H9 (cell line): ENCODE measurements at regions not wholly inside any gene's neighbourhood (a gene's known extent, or its start where the extent isn't known, plus 50 kb on each side); places are given as distances from the start of the nearest gene placed in this dataset.

ENCODE experiments used
- DNase-seq: peaks from one replicate; pipeline ENCODE4 v3.0.0-alpha.2; 2017
- H2AFZ ChIP-seq: one replicate; pipeline ENCODE4 v1.6.1; 2013; ENCODE audit warnings: mild to moderate bottlenecking, low read length, control low read depth, moderate library complexity
- H2AK5ac ChIP-seq: 2 replicates; pipeline ENCODE4 v1.6.1; 2013; ENCODE audit warnings: low read length, control low read depth, mixed read lengths; ENCODE audit not compliant: insufficient read length
- H2BK120ac ChIP-seq: one replicate; pipeline ENCODE4 v1.6.1; 2013; ENCODE audit warnings: low read depth, mild to moderate bottlenecking, low read length, control low read depth, inconsistent platforms; ENCODE audit not compliant: poor library complexity, severe bottlenecking
- H2BK12ac ChIP-seq: 2 replicates; pipeline ENCODE4 v1.6.1; 2013; ENCODE audit warnings: low read length, control low read depth, mixed read lengths, low read depth; ENCODE audit not compliant: insufficient read length
- H2BK15ac ChIP-seq: 2 replicates; pipeline ENCODE4 v1.6.1; 2013; ENCODE audit warnings: low read depth, low read length, control low read depth
- H2BK20ac ChIP-seq: one replicate; pipeline ENCODE4 v1.6.1; 2013; ENCODE audit warnings: low read depth, mild to moderate bottlenecking, low read length, control low read depth, inconsistent platforms; ENCODE audit not compliant: poor library complexity, severe bottlenecking
- H2BK5ac ChIP-seq: 2 replicates; pipeline ENCODE4 v1.6.1; 2013; ENCODE audit warnings: low read length, control low read depth, mixed read lengths; ENCODE audit not compliant: insufficient read length
- H3K14ac ChIP-seq: 2 replicates; pipeline ENCODE4 v1.6.1; 2013; ENCODE audit warnings: low read length, control low read depth; ENCODE audit not compliant: insufficient read depth
- H3K18ac ChIP-seq: 2 replicates; pipeline ENCODE4 v1.6.1; 2013; ENCODE audit warnings: low read depth, mild to moderate bottlenecking, mixed read lengths, low read length, control low read depth; ENCODE audit not compliant: insufficient read length
- H3K23ac ChIP-seq: 2 replicates; pipeline ENCODE4 v1.6.1; 2013; ENCODE audit warnings: low read length, control low read depth, mixed read lengths, low read depth; ENCODE audit not compliant: insufficient read length
- H3K23me2 ChIP-seq: 2 replicates; pipeline ENCODE4 v1.6.1; 2013; ENCODE audit warnings: low read depth, mild to moderate bottlenecking, mixed read lengths, low read length, control low read depth; ENCODE audit not compliant: insufficient read length, poor library complexity, severe bottlenecking
- H3K27ac ChIP-seq: 2 replicates; pipeline ENCODE4 v1.5.1; 2013; ENCODE audit warnings: low read length, control low read depth, mixed read lengths, low read depth; ENCODE audit not compliant: insufficient read length
- H3K27me3 ChIP-seq: 2 replicates; pipeline ENCODE4 v1.6.1; 2013; ENCODE audit warnings: low read length, control low read depth, inconsistent platforms; ENCODE audit not compliant: insufficient read depth
- H3K4ac ChIP-seq: 2 replicates; pipeline ENCODE4 v1.6.1; 2013; ENCODE audit warnings: low read depth, mild to moderate bottlenecking, control low read depth, inconsistent platforms, low read length, moderate library complexity
- H3K4me1 ChIP-seq: 2 replicates; pipeline ENCODE4 v1.6.1; 2013; ENCODE audit warnings: low read length, control low read depth, inconsistent platforms; ENCODE audit not compliant: insufficient read depth
- H3K4me2 ChIP-seq: 2 replicates; pipeline ENCODE4 v1.6.1; 2013; ENCODE audit warnings: low read length, control low read depth, mixed read lengths; ENCODE audit not compliant: insufficient read length, insufficient read depth
- H3K56ac ChIP-seq: 2 replicates; pipeline ENCODE4 v1.6.1; 2013; ENCODE audit warnings: low read depth, mild to moderate bottlenecking, mixed read lengths, low read length, control low read depth; ENCODE audit not compliant: insufficient read length
- H3K79me1 ChIP-seq: 2 replicates; pipeline ENCODE4 v1.6.1; 2013; ENCODE audit warnings: low read depth, mild to moderate bottlenecking, moderate library complexity, low read length, control low read depth, inconsistent platforms; ENCODE audit not compliant: insufficient read depth, poor library complexity, severe bottlenecking
- H3K79me2 ChIP-seq: 2 replicates; pipeline ENCODE4 v1.6.1; 2013; ENCODE audit warnings: low read length, control low read depth, inconsistent platforms; ENCODE audit not compliant: insufficient read depth
- H3K9ac ChIP-seq: 2 replicates; pipeline ENCODE4 v1.6.1; 2013; ENCODE audit warnings: low read length, control low read depth, mixed read lengths; ENCODE audit not compliant: insufficient read length; ENCODE audit errors: extremely low read depth
- H3K9me3 ChIP-seq: one replicate; pipeline ENCODE4 v1.6.1; 2013; ENCODE audit warnings: low read depth, low read length, inconsistent platforms; ENCODE audit not compliant: control insufficient read depth
- H3T11ph ChIP-seq: one replicate; pipeline ENCODE4 v1.6.1; 2013; ENCODE audit warnings: mild to moderate bottlenecking, low read length, control low read depth, inconsistent platforms
- H4K20me1 ChIP-seq: one replicate; pipeline ENCODE4 v1.6.1; 2013; ENCODE audit not compliant: control insufficient read depth, insufficient read length, insufficient read depth
- H4K5ac ChIP-seq: 2 replicates; pipeline ENCODE4 v1.6.1; 2013; ENCODE audit warnings: low read depth, mild to moderate bottlenecking, mixed read lengths, low read length, control low read depth; ENCODE audit not compliant: insufficient read length
- H4K8ac ChIP-seq: replicated peaks from 2 replicates; pipeline ENCODE4 v1.6.1; 2013; ENCODE audit warnings: low read length, control low read depth, mixed read lengths, low read depth; ENCODE audit not compliant: insufficient read length
- H4K91ac ChIP-seq: 2 replicates; pipeline ENCODE4 v1.6.1; 2013; ENCODE audit warnings: low read depth, mild to moderate bottlenecking, moderate library complexity, mixed read lengths, low read length, control low read depth; ENCODE audit not compliant: insufficient read length
- H3K27ac Mint-ChIP-seq, 3 experiments: 2 replicates in 2 of 3; 3 replicates in 1 of 3; pipeline ENCODE4 v1.8.0; 2020 to 2021; ENCODE audit warnings: mixed read lengths in 3 of 3, mild to moderate bottlenecking in 1 of 3, moderate library complexity in 1 of 3
- H3K27me3 Mint-ChIP-seq: 2 replicates; pipeline ENCODE4 v1.8.0; 2021; ENCODE audit warnings: low read depth, mild to moderate bottlenecking, moderate library complexity, mixed read lengths
- H3K36me3 Mint-ChIP-seq, 3 experiments: 2 replicates in 2 of 3; 3 replicates in 1 of 3; pipeline ENCODE4 v1.8.0; 2020 to 2021; ENCODE audit warnings: low read depth in 3 of 3, mixed read lengths in 3 of 3; ENCODE audit not compliant: insufficient read depth in 1 of 3
- H3K4me1 Mint-ChIP-seq, 2 experiments: 2 replicates each; pipeline ENCODE4 v1.8.0; 2020; ENCODE audit warnings: mixed read lengths in 2 of 2
- H3K4me3 Mint-ChIP-seq, 2 experiments: 2 replicates in 1 of 2; 3 replicates in 1 of 2; pipeline ENCODE4 v1.8.0; 2020 to 2021; ENCODE audit warnings: mild to moderate bottlenecking in 2 of 2, mixed read lengths in 2 of 2, moderate library complexity in 1 of 2
- H3K9me3 Mint-ChIP-seq, 2 experiments: 2 replicates in 1 of 2; 3 replicates in 1 of 2; pipeline ENCODE4 v1.8.0; 2020; ENCODE audit warnings: mild to moderate bottlenecking in 2 of 2, mixed read lengths in 2 of 2, moderate library complexity in 1 of 2
- CTCF ChIP-seq: fragments of 200-600 bp; sonication (generic); conservative IDR thresholded peaks from 3 replicates; pipeline ENCODE4 v1.8.0; 2021; ENCODE audit warnings: antibody characterized with exemption, mild to moderate bottlenecking
- WGBS: extraction: QIAGEN DNeasy Blood & Tissue Kit; methylation state at CpG from one replicate; pipeline ENCODE4 v1.1.7; 2013; ENCODE audit warnings: missing lambda C conversion rate, low lambda C conversion rate, mixed read lengths; ENCODE audit not compliant: insufficient read length; ENCODE audit errors: extremely low coverage; 5-methylcytosine and 5-hydroxymethylcytosine counted together

DNA sequence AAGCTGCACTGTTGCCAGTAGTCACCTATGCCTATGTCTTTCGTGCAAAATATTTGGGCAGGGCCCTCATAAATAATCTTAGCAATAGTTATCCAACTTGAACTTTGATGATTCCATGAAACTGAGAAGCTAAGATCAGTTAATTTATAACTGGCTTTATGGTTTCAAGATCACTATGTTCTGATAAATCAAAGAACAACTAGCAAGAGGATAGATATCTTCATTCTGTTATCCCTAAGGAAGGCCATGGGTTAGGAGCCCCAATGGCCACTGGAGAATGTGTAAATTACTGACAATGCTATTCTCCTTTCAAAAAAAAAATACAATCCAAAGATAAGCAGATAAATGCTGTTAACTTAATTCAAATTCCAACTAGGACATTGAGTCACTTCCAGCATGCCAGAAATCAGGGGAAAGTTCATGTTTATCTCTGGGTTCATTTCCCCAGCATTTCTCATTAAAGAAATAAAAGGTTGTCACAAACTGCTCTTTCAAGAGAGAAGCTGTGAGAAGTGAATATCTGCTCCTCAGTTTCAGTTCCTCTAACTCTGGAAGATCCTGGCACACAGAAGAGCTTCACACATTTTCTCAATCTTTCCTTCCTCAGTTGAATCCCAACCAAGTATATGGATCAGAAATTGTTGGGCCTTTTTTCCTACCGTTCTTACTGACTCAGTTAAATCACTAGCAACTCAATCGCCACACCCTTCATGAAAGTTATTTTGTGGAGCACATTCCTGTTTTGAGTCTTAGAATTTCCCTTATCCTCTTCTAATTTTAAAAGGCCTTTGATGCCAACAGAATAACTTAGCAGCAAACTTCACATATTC, 59.6 kb upstream of the SLC1A1 start:
- Mint-ChIP-seq H3K36me3 (no peaks in the 10 kb centered on the region), H3K4me3 (no peak overlapping the region), H3K27ac (no peak overlapping the region), H3K4me1 (no peaks in the 10 kb centered on the region), H3K9me3 (no peaks in the 10 kb centered on the region; a peak in 1 of 5 replicates), H3K27me3 (no peaks in the 10 kb centered on the region)
- H2BK5ac ChIP-seq, result no peak overlapping the region
- no peaks in the 10 kb centered on the region for H3K79me1 ChIP-seq
- no peaks in the 10 kb centered on the region for H3K23me2 ChIP-seq
- no peak overlapping the region for H4K91ac ChIP-seq
- no peak overlapping the region for H3K9ac ChIP-seq
- H4K8ac ChIP-seq, result no peak overlapping the region
- no peaks in the 10 kb centered on the region for H3K79me2 ChIP-seq
- no peak overlapping the region for H3K14ac ChIP-seq
- TF ChIP-seq CTCF, result no peak
- no peak overlapping the region for H4K5ac ChIP-seq
- H2BK20ac ChIP-seq, result no peak overlapping the region
- no peak overlapping the region for H2BK120ac ChIP-seq
- H2BK12ac ChIP-seq, result no peak overlapping the region
- H2BK15ac ChIP-seq, result no peak overlapping the region
- H3K56ac ChIP-seq, result no peak overlapping the region
- H3T11ph ChIP-seq, result no peak overlapping the region
- H2AFZ ChIP-seq, result no peak overlapping the region
- H3K18ac ChIP-seq, result no peak overlapping the region
- H3K4me2 ChIP-seq, result no peak overlapping the region
- H4K20me1 ChIP-seq, result no peaks in the 10 kb centered on the region
- no peak overlapping the region for H3K27ac ChIP-seq
- H3K27me3 ChIP-seq, result no peaks in the 10 kb centered on the region
- no peak overlapping the region for H2AK5ac ChIP-seq
- H3K4ac ChIP-seq, result no peak overlapping the region
- H3K9me3 ChIP-seq, result no peaks in the 10 kb centered on the region
- no peak for DNase-seq
- no CpG with 5 or more reads among the region's 3 CpGs for WGBS
- no peak overlapping the region for H3K23ac ChIP-seq
- no peaks in the 10 kb centered on the region for H3K4me1 ChIP-seq
